GM20431 (cell line): ENCODE measurements at regions not wholly inside any gene's neighbourhood (a gene's known extent, or its start where the extent isn't known, plus 50 kb on each side); places are given as distances from the start of the nearest gene placed in this dataset.

Source experiments
- in situ Hi-C: fragments of 300-500 bp; cut with MseI, MboI; formaldehyde crosslinking; loops from one replicate; pipeline ENCODE4 v1.15.0; 2020; ENCODE audit warnings: low sequenced_read_pairs; ENCODE audit not compliant: unreplicated experiment

- in situ Hi-C loops: loop anchor here (10.0 to 25.0 kb wide), 2 partner anchors 128 to 675 kb away; no protein-coding TSS in a partner anchor
Observed at GRCh38 chr20:24787071-24787470, 162.0 kb upstream of the CST7 start.

- in situ Hi-C loops: loop anchor here (10.0 to 25.0 kb wide), 2 partner anchors 127 to 675 kb away; no protein-coding TSS in a partner anchor
Observed at GRCh38 chr20:24787621-24788020, 161.4 kb upstream of the CST7 start.

- in situ Hi-C loops: loop anchor here (10.0 to 25.0 kb wide), 2 partner anchors 125 to 678 kb away; no protein-coding TSS in a partner anchor
Observed at GRCh38 chr20:24789877-24790276, 159.2 kb upstream of the CST7 start.

GRCh38 chr20:24790746-24791283, 158.3 kb upstream of the CST7 start:
- in situ Hi-C loops: loop anchor here (25.0 kb wide), 1 partner anchor 679 kb away; no protein-coding TSS in a partner anchor

GRCh38 chr20:24791953-24792352, 157.1 kb upstream of the CST7 start:
- in situ Hi-C loops: loop anchor here (25.0 kb wide), 1 partner anchor 680 kb away; no protein-coding TSS in a partner anchor

GRCh38 chr20:24792641-24793495, 156.2 kb upstream of the CST7 start:
- in situ Hi-C loops: loop anchor here (25.0 kb wide), 1 partner anchor 681 kb away; no protein-coding TSS in a partner anchor

- in situ Hi-C loops: loop anchor here (25.0 kb wide), 1 partner anchor 683 kb away; no protein-coding TSS in a partner anchor
Observed at GRCh38 chr20:24795436-24795835, 153.6 kb upstream of the CST7 start.

GRCh38 chr20:24796236-24796635, 152.8 kb upstream of the CST7 start:
- in situ Hi-C loops: loop anchor here (25.0 kb wide), 1 partner anchor 684 kb away; no protein-coding TSS in a partner anchor

- in situ Hi-C loops: loop anchor here (25.0 kb wide), 1 partner anchor 685 kb away; no protein-coding TSS in a partner anchor
Observed at GRCh38 chr20:24797113-24797512, 152.0 kb upstream of the CST7 start.

GRCh38 chr20:24797745-24798655, 151.1 kb upstream of the CST7 start:
- in situ Hi-C loops: loop anchor here (25.0 kb wide), 1 partner anchor 686 kb away; no protein-coding TSS in a partner anchor

- in situ Hi-C loops: loop anchor here (25.0 kb wide), 1 partner anchor 687 kb away; no protein-coding TSS in a partner anchor
Observed at GRCh38 chr20:24798930-24799705, 150.0 kb upstream of the CST7 start.

- in situ Hi-C loops: loop anchor here (25.0 kb wide), 1 partner anchor 688 kb away; no protein-coding TSS in a partner anchor
Observed at GRCh38 chr20:24799971-24800580, 149.0 kb upstream of the CST7 start.

- in situ Hi-C loops: no loop called here
Observed at GRCh38 chr20:24802286-24802820, 146.7 kb upstream of the CST7 start.

- in situ Hi-C loops: no loop called here
Observed at GRCh38 chr20:24804481-24805206, 144.4 kb upstream of the CST7 start.

- in situ Hi-C loops: no loop called here
Observed at GRCh38 chr20:24805456-24806238, 143.4 kb upstream of the CST7 start.

GRCh38 chr20:24806705-24807676, 142.1 kb upstream of the CST7 start:
- in situ Hi-C loops: no loop called here
